Activated naive CD8-positive, alpha-beta T cell treated with anti-CD3 and anti-CD28 coated beads, Interleukin-2, amount 50 U/mL, for 24 hours (primary cell): ENCODE measurements at regions not wholly inside any gene's neighbourhood (a gene's known extent, or its start where the extent isn't known, plus 50 kb on each side); places are given as distances from the start of the nearest gene placed in this dataset.

ENCODE experiments used
- ATAC-seq: fragments of 150-1000 bp; cut with Tn5 transposase; one replicate; pipeline ENCODE4 v1.10.0; 2021
- DNase-seq: peaks from one replicate; pipeline ENCODE4 v3.0.0; 2021
- H3K27ac Mint-ChIP-seq: one replicate; pipeline ENCODE4 v1.8.0; 2021; ENCODE audit warnings: mild to moderate bottlenecking, mixed read lengths
- H3K27me3 Mint-ChIP-seq: one replicate; pipeline ENCODE4 v1.8.0; 2021; ENCODE audit warnings: mixed read lengths
- H3K36me3 Mint-ChIP-seq: one replicate; pipeline ENCODE4 v1.8.0; 2021; ENCODE audit warnings: low read depth, mixed read lengths
- H3K4me1 Mint-ChIP-seq: one replicate; pipeline ENCODE4 v1.8.0; 2021; ENCODE audit warnings: mixed read lengths
- H3K4me3 Mint-ChIP-seq: one replicate; pipeline ENCODE4 v1.8.0; 2021; ENCODE audit warnings: mild to moderate bottlenecking, moderate library complexity, mixed read lengths
- H3K9me3 Mint-ChIP-seq: one replicate; pipeline ENCODE4 v1.8.0; 2021; ENCODE audit warnings: mixed read lengths

DNA sequence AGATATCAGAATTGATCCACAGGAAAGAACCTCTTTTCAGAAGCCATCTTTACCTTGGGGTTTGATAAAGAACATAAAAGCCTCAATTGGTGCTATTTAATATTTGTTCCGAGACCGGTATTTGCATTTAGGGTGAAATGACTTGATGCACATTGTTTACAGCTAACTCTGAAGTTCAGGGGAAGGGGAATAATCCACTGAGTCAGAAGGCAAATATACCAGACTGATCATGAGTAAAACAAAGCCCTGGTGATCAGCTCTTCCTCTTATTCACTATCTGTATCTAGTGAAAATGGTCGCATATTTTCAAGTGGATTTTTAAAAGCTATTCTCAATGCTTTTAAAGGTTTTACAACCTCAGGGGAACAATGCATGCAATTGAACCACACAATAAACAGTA is 53.0 kb upstream of the ATP8B1 start:
- Mint-ChIP-seq H3K27ac (no peak overlapping the region), H3K4me1 (no peaks in the 10 kb centered on the region), H3K36me3 (no peaks in the 10 kb centered on the region), H3K9me3 (no peaks in the 10 kb centered on the region), H3K4me3 (no peak overlapping the region), H3K27me3 (peaks cover 5% of the 10 kb centered on the region)
- ATAC-seq, result no peak
- no peak for DNase-seq

DNA sequence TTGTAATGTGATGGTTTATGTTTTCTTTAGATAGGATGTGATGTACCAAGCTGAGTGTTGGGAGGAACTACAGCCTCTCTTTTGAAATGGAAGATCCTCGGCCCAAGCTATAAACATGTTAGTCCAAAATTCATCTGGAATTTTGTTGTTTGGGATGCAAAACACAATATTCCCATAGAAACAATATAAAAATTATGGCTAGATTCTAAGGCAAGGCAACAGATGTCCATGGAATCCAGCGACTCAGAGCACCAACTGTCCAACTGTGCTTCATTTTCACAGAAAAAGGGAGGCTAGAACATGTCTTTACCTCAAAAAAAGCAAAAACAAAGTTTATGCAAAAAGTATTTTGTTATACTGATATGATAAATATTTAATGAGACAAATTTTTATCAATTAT is 52.4 kb upstream of the ATP8B1 start:
- H3K27ac Mint-ChIP-seq, result no peak overlapping the region
- H3K27me3 Mint-ChIP-seq, result peaks cover 5% of the 10 kb centered on the region
- no peaks in the 10 kb centered on the region for H3K36me3 Mint-ChIP-seq
- no peaks in the 10 kb centered on the region for H3K4me1 Mint-ChIP-seq
- DNase-seq (no peak), ATAC-seq (no peak)
- no peaks in the 10 kb centered on the region for H3K9me3 Mint-ChIP-seq
- no peak overlapping the region for H3K4me3 Mint-ChIP-seq

DNA sequence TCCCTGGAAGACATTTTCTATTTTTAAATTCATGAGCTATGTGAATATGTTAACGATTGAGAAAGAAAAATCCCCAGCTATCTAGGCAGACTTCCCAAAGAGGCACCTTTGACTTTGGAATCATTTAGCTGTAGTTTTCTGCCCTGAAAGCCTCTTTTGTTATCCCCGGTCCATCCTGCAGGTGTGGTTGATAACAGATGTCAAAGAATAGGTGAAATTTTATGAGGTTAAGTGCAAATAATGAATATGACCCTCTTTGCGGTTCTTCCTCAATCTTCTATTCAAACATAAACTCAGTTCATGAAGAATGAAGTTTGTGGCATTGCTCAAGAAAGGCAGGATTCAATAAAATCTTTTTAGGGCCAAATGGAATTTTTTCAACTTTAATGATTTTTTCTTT is 51.6 kb upstream of the ATP8B1 start:
- H3K9me3 Mint-ChIP-seq, result no peaks in the 10 kb centered on the region
- no peak for ATAC-seq
- H3K4me3 Mint-ChIP-seq, result no peak overlapping the region
- H3K36me3 Mint-ChIP-seq, result no peaks in the 10 kb centered on the region
- H3K27me3 Mint-ChIP-seq, result peaks cover 9% of the 10 kb centered on the region
- no peak overlapping the region for H3K27ac Mint-ChIP-seq
- H3K4me1 Mint-ChIP-seq, result no peaks in the 10 kb centered on the region
- no peak for DNase-seq

DNA sequence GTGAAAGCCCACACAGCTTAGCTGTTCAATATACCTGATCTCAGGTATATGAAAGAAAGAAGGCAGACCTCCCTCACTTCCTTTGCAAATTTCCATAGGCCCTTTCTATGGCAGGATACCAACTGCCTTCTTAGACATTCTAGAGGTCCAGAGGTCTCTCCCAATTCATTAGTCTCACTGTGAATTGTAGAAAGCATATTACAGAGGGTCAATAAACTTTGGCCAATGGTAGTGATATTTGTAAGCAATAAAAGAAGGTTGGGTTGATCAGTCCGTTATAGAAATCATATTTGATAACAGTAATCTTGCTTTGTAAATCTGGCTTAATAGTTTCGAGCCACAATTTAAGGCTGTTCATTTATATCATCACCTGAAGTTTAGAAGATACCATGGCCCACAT is 50.7 kb upstream of the ATP8B1 start:
- no peak overlapping the region for H3K27ac Mint-ChIP-seq
- no peak overlapping the region for H3K4me3 Mint-ChIP-seq
- H3K36me3 Mint-ChIP-seq, result no peaks in the 10 kb centered on the region
- H3K4me1 Mint-ChIP-seq, result no peaks in the 10 kb centered on the region
- DNase-seq (no peak), ATAC-seq (no peak)
- peaks cover 11% of the 10 kb centered on the region for H3K27me3 Mint-ChIP-seq
- H3K9me3 Mint-ChIP-seq, result no peaks in the 10 kb centered on the region

DNA sequence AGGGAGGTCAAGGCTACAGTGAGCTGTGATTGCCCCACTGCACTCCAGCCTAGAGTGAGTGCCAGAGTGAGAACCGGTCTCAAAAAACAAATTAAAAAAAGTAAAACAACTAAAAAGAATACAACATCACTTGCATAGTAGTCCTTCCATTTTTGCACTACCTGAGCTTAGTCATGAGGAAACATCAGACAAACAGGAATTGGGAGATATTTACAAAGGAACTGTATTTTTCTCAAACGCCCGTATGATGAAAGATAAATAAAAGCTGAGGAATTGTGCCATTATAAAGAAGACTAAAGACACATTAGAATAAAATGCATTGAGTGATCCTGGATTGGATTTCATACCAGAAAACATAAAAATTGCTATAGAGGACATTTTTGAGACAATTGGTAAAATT is 50.0 kb upstream of the ATP8B1 start:
- no peaks in the 10 kb centered on the region for H3K9me3 Mint-ChIP-seq
- H3K27me3 Mint-ChIP-seq, result peaks cover 11% of the 10 kb centered on the region
- H3K27ac Mint-ChIP-seq, result no peak overlapping the region
- no peak overlapping the region for H3K4me3 Mint-ChIP-seq
- no peaks in the 10 kb centered on the region for H3K36me3 Mint-ChIP-seq
- H3K4me1 Mint-ChIP-seq, result no peaks in the 10 kb centered on the region
- ATAC-seq, result no peak
- DNase-seq, result no peak
